ENCODE measurements at regions not wholly inside any gene's neighbourhood (a gene's known extent, or its start where the extent isn't known, plus 50 kb on each side); places are given as distances from the start of the nearest gene placed in this dataset.
"Not testable (repeated sequence)": the region's sequence is repeated elsewhere in the genome, so short reads cannot be mapped to it uniquely, and the experiment has no call there.

GRCh38 chr7:68971634-68972340, 626.5 kb upstream of the AUTS2 start:
- H3K27me3 ChIP-seq (ENCODE audit: insufficient read depth, low read depth): no peaks in the 10 kb centered on the region
- no peak overlapping the region for H3K27ac ChIP-seq
- H3K4me2 ChIP-seq: no peak overlapping the region
- H3K36me3 ChIP-seq (ENCODE audit: insufficient read depth): no peaks in the 10 kb centered on the region
- no peak overlapping the region for H3K4me3 ChIP-seq (IDR thresholded peaks at IDR 0.05; ENCODE audit: insufficient read depth, low read depth, low read length)
- no peaks in the 10 kb centered on the region for H3K4me1 ChIP-seq (ENCODE audit: low read depth, poor library complexity, severe bottlenecking)
- TF ChIP-seq CTCF (conservative IDR thresholded peaks at IDR 0.05; ENCODE audit: low read depth, low read length): no peak
- no peak overlapping the region for H3K9ac ChIP-seq
- no peak overlapping the region for H2AFZ ChIP-seq (ENCODE audit: low read depth)
- no peaks in the 10 kb centered on the region for H3K79me2 ChIP-seq (ENCODE audit: insufficient read depth, low read depth)
- no peaks in the 10 kb centered on the region for H4K20me1 ChIP-seq (ENCODE audit: insufficient read depth)

- Histone ChIP-seq H3K27me3 (ENCODE audit: insufficient read depth, low read depth) (no peaks in the 10 kb centered on the region), H3K27ac (no peak overlapping the region), H3K9ac (no peak overlapping the region), H3K36me3 (ENCODE audit: insufficient read depth) (no peaks in the 10 kb centered on the region), H3K4me3 (IDR thresholded peaks at IDR 0.05; ENCODE audit: insufficient read depth, low read depth, low read length) (no peak overlapping the region), H3K4me1 (ENCODE audit: low read depth, poor library complexity, severe bottlenecking) (no peaks in the 10 kb centered on the region), H3K79me2 (ENCODE audit: insufficient read depth, low read depth) (no peaks in the 10 kb centered on the region), H2AFZ (ENCODE audit: low read depth) (no peak overlapping the region), H4K20me1 (ENCODE audit: insufficient read depth) (no peaks in the 10 kb centered on the region), H3K4me2 (no peak overlapping the region)
- TF ChIP-seq CTCF (conservative IDR thresholded peaks at IDR 0.05; ENCODE audit: low read depth, low read length): no peak
Measured at GRCh38 chr7:68977385-68978055, 620.8 kb upstream of the AUTS2 start.

GRCh38 chr7:68978710-68979109, 619.6 kb upstream of the AUTS2 start:
- Histone ChIP-seq H3K9ac (no peak overlapping the region), H4K20me1 (ENCODE audit: insufficient read depth) (no peaks in the 10 kb centered on the region), H3K36me3 (ENCODE audit: insufficient read depth) (no peaks in the 10 kb centered on the region), H3K4me3 (IDR thresholded peaks at IDR 0.05; ENCODE audit: insufficient read depth, low read depth, low read length) (no peak overlapping the region), H3K4me1 (ENCODE audit: low read depth, poor library complexity, severe bottlenecking) (no peaks in the 10 kb centered on the region), H3K27ac (no peak overlapping the region), H3K79me2 (ENCODE audit: insufficient read depth, low read depth) (no peaks in the 10 kb centered on the region), H3K4me2 (no peak overlapping the region), H3K27me3 (ENCODE audit: insufficient read depth, low read depth) (no peaks in the 10 kb centered on the region), H2AFZ (ENCODE audit: low read depth) (no peak overlapping the region)
- TF ChIP-seq CTCF (conservative IDR thresholded peaks at IDR 0.05; ENCODE audit: low read depth, low read length): no peak

- no peak overlapping the region for H3K4me3 ChIP-seq (IDR thresholded peaks at IDR 0.05; ENCODE audit: insufficient read depth, low read depth, low read length)
- no peaks in the 10 kb centered on the region for H3K36me3 ChIP-seq (ENCODE audit: insufficient read depth)
- H4K20me1 ChIP-seq (ENCODE audit: insufficient read depth): no peaks in the 10 kb centered on the region
- no peak overlapping the region for H2AFZ ChIP-seq (ENCODE audit: low read depth)
- TF ChIP-seq CTCF (conservative IDR thresholded peaks at IDR 0.05; ENCODE audit: low read depth, low read length): no peak
- no peaks in the 10 kb centered on the region for H3K79me2 ChIP-seq (ENCODE audit: insufficient read depth, low read depth)
- H3K27me3 ChIP-seq (ENCODE audit: insufficient read depth, low read depth): no peaks in the 10 kb centered on the region
- H3K4me1 ChIP-seq (ENCODE audit: low read depth, poor library complexity, severe bottlenecking): no peaks in the 10 kb centered on the region
- no peak overlapping the region for H3K27ac ChIP-seq
- no peak overlapping the region for H3K9ac ChIP-seq
- H3K4me2 ChIP-seq: no peak overlapping the region
Measured at GRCh38 chr7:68980011-68980410, 618.3 kb upstream of the AUTS2 start.

- H3K4me2 ChIP-seq; H3K79me2 ChIP-seq (ENCODE audit: insufficient read depth, low read depth); H3K36me3 ChIP-seq (ENCODE audit: insufficient read depth); H3K4me1 ChIP-seq (ENCODE audit: low read depth, poor library complexity, severe bottlenecking); H4K20me1 ChIP-seq (ENCODE audit: insufficient read depth); H3K4me3 ChIP-seq (IDR thresholded peaks at IDR 0.05; ENCODE audit: insufficient read depth, low read depth, low read length); H3K9ac ChIP-seq; H3K27me3 ChIP-seq (ENCODE audit: insufficient read depth, low read depth); H2AFZ ChIP-seq (ENCODE audit: low read depth); H3K27ac ChIP-seq: not testable (repeated sequence)
Measured at GRCh38 chr7:68980432-68980831, 617.8 kb upstream of the AUTS2 start.
